IPS-18a (cell line): ENCODE measurements at regions not wholly inside any gene's neighbourhood (a gene's known extent, or its start where the extent isn't known, plus 50 kb on each side); places are given as distances from the start of the nearest gene placed in this dataset.

ENCODE experiments used
- H3K27ac ChIP-seq: one replicate; pipeline ENCODE4 v1.5.1; 2013; ENCODE audit warnings: low read length
- H3K27me3 ChIP-seq: one replicate; pipeline ENCODE4 v1.6.1; 2013; ENCODE audit warnings: mild to moderate bottlenecking, low read length; ENCODE audit not compliant: control insufficient read depth, insufficient read depth
- H3K36me3 ChIP-seq: one replicate; pipeline ENCODE4 v1.6.1; 2013; ENCODE audit warnings: low read depth, low read length; ENCODE audit not compliant: control insufficient read depth
- H3K4me1 ChIP-seq: one replicate; pipeline ENCODE4 v1.6.1; 2013; ENCODE audit warnings: low read depth, low read length; ENCODE audit not compliant: control insufficient read depth
- H3K4me3 ChIP-seq: one replicate; pipeline ENCODE4 v1.5.1; 2013; ENCODE audit warnings: low read length
- H3K9ac ChIP-seq: one replicate; pipeline ENCODE4 v1.6.1; 2013; ENCODE audit warnings: mild to moderate bottlenecking, low read length, moderate library complexity
- H3K9me3 ChIP-seq: one replicate; pipeline ENCODE4 v1.6.1; 2013; ENCODE audit warnings: low read depth, low read length; ENCODE audit not compliant: control insufficient read depth

GRCh38 chr4:182193311-182193710 is 49.9 kb upstream of the TENM3 start:
- no peaks in the 10 kb centered on the region for H3K36me3 ChIP-seq
- peaks cover 14% of the 10 kb centered on the region for H3K4me1 ChIP-seq
- no peaks in the 10 kb centered on the region for H3K27me3 ChIP-seq
- no peak overlapping the region for H3K27ac ChIP-seq
- H3K9me3 ChIP-seq = no peaks in the 10 kb centered on the region
- no peak overlapping the region for H3K9ac ChIP-seq
- H3K4me3 ChIP-seq = no peak overlapping the region
